ENCODE measurements at regions not wholly inside any gene's neighbourhood (a gene's known extent, or its start where the extent isn't known, plus 50 kb on each side); places are given as distances from the start of the nearest gene placed in this dataset.

DNA sequence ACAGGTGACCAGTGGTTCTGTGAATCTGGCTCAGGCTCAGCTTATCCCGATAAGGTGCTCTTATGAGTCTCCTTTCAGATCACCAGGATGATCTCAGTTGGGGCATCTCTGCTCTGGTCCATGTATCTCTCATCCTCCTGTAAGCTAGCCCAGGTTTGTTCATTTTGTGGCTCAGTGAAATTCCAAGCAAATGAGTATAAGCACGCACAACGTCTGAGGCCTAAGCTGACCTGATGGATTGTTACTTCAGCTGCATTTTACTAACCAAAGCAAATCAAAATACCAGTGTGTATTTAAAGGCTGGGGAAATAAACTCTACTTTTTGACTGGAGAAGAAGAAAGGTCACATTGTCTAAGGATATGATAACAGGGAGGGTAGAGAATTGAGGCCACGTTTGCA, 551.0 kb upstream of the BTBD3 start:
- in situ Hi-C loops (cut with MboI), result no loop called here
- ChIA-PET CTCF (no interaction called here), SMC1A (ENCODE audit: uncharacterized antibody, unreplicated experiment) (interaction anchor here (0.6 to 1.4 kb wide), 2 partner anchors 30 to 667 kb away, joined by 3 read pairs; no protein-coding TSS in a partner anchor), POLR2A (interaction anchor here (0.7 kb wide), 1 partner anchor 76 kb away, joined by 6 read pairs; no protein-coding TSS in a partner anchor), RAD21 (ENCODE audit: unreplicated experiment) (no interaction called here)
- TF ChIP-seq SRF (IDR thresholded peaks at IDR 0.05; ENCODE audit: low read depth in 2 of 2, low read length in 2 of 2) (no peak), ETV6 (conservative IDR thresholded peaks at IDR 0.05 in 1 of 2, IDR thresholded peaks at IDR 0.05 in 1 of 2; ENCODE audit: borderline replicate concordance in 1 of 2, low read depth in 1 of 2) (no peak), NFYB (IDR thresholded peaks at IDR 0.05; ENCODE audit: insufficient read depth, low read depth, low read length) (no peak), NR2C2 (IDR thresholded peaks at IDR 0.05; ENCODE audit: borderline replicate concordance, control insufficient read depth, insufficient read length, low read depth) (no peak), BMI1 (IDR thresholded peaks at IDR 0.05; ENCODE audit: borderline replicate concordance) (no peak), BACH1 (IDR thresholded peaks at IDR 0.05; ENCODE audit: borderline replicate concordance) (no peak), EZH2 (IDR thresholded peaks at IDR 0.05; ENCODE audit: borderline replicate concordance, control insufficient read depth, low read depth, low read length) (no peak), RUNX3 (IDR thresholded peaks at IDR 0.05; ENCODE audit: low read length) (no peak), PAX8 (IDR thresholded peaks at IDR 0.05) (no peak), MYB (IDR thresholded peaks at IDR 0.05; ENCODE audit: borderline replicate concordance, low read depth, low read length) (no peak), MXI1 (IDR thresholded peaks at IDR 0.05; ENCODE audit: low read depth, low read length) (no peak), BCL3 (IDR thresholded peaks at IDR 0.05; ENCODE audit: borderline replicate concordance, insufficient read depth, low read depth, low read length, poor library complexity, severe bottlenecking) (no peak), SKIL (IDR thresholded peaks at IDR 0.05; ENCODE audit: low read depth, poor library complexity, severe bottlenecking) (no peak)
- Histone ChIP-seq H3K4me3 (no peak overlapping the region), H3K4me1 (ENCODE audit: control insufficient read depth, insufficient read depth, low read length) (no peaks in the 10 kb centered on the region), H3K9me3 (replicated peaks; ENCODE audit: control insufficient read depth, insufficient read depth, low read length) (no peaks in the 10 kb centered on the region; the same call in 2 of the 3 replicates), H4K20me1 (ENCODE audit: control insufficient read depth, insufficient read depth) (no peaks in the 10 kb centered on the region), H3K4me2 (ENCODE audit: control insufficient read depth, insufficient read depth) (no peak overlapping the region), H2AFZ (ENCODE audit: control insufficient read depth, low read depth, low read length) (no peak overlapping the region), H3K79me2 (ENCODE audit: control insufficient read depth, insufficient read depth, low read length) (no peaks in the 10 kb centered on the region), H3K36me3 (ENCODE audit: control insufficient read depth in 2 of 2, insufficient read depth in 2 of 2, low read length in 1 of 2) (no peaks in the 10 kb centered on the region), H3K9ac (ENCODE audit: control insufficient read depth, insufficient read depth, low read length) (no peak overlapping the region), H3K27ac (ENCODE audit: control insufficient read depth, insufficient read depth) (no peak overlapping the region), H3K27me3 (replicated peaks in 1 of 2; ENCODE audit: control insufficient read depth in 2 of 2, insufficient read depth in 2 of 2, low read length in 1 of 2) (no peaks in the 10 kb centered on the region)
- ATAC-seq (no peak), DNase-seq (ENCODE audit: low read depth, low spot score) (no peak), FAIRE-seq (no peak)
- no TSS peak for BruUV-seq (replicated peaks)
- intact Hi-C loops (cut with micrococcal nuclease; ENCODE audit: unreplicated experiment), result no loop called here
- WGBS (ENCODE audit: insufficient coverage, insufficient replicate concordance, low lambda C conversion rate, missing lambda C conversion rate), result 13% methylated on average over 4 of the region's 4 CpGs

Data from GM12878 (cell line).